NCI-H2196 treated with DMSO at 0.1 percent for 48 hours (cell line): ENCODE measurements at regions not wholly inside any gene's neighbourhood (a gene's known extent, or its start where the extent isn't known, plus 50 kb on each side); places are given as distances from the start of the nearest gene placed in this dataset.

Source experiments
- DNase-seq: peaks from one replicate; lab custom pipeline; 2025; ENCODE audit not compliant: unreplicated experiment; lab: John Stamatoyannopoulos, UW

DNA sequence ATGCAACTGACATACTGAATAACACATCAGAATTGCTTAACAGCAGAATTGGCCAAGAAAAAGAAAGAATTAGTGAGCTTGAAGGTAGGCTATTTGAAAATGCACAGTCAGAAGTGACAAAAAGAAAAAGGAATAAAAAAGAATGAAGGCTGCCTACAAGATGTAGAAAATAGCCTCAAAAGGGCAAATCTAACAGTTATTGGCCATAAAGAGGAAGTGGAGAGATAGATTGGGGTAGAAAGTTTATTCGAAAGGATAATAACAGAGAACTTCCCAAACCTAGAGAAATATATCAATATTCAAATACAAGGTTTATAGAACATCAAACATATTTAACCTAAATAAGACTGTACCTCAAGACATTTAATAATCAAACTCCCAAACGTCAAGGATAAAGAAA, 67.5 kb downstream of the ATP6V1G3 start:
- no peak for DNase-seq

- DNase-seq, result no peak
These were observed 68.4 kb downstream of the ATP6V1G3 start for GRCh38 chr1:198472119-198472518.

GRCh38 chr1:198467907-198468306, 72.6 kb downstream of the ATP6V1G3 start:
- DNase-seq, result no peak

DNA sequence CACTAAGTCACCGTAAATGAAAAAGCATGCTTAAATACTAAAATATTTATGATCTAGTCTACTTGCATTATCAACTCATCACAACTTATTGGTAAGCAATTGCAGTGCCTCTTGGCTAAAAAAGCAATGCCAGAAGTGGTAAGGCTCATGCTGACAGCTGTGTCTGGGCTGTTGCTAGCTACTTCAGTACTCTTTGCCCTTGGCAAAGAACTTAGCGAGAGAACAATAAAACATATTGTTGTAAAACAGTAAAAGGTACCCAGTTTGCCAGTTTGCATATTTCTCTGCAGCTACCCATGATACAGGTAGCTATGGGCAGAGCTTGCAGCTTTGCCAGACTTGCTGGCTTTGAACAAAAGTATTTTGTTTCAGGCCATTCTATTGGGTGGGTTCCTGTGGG, 73.1 kb downstream of the ATP6V1G3 start:
- no peak for DNase-seq

GRCh38 chr1:198465201-198466144, 75.0 kb downstream of the ATP6V1G3 start:
- peak; percentile 11 for DNase-seq

- DNase-seq, result no peak
These were observed 76.8 kb downstream of the ATP6V1G3 start for GRCh38 chr1:198463709-198464108.

GRCh38 chr1:198462365-198463019, 78.0 kb downstream of the ATP6V1G3 start:
- no peak for DNase-seq

DNA sequence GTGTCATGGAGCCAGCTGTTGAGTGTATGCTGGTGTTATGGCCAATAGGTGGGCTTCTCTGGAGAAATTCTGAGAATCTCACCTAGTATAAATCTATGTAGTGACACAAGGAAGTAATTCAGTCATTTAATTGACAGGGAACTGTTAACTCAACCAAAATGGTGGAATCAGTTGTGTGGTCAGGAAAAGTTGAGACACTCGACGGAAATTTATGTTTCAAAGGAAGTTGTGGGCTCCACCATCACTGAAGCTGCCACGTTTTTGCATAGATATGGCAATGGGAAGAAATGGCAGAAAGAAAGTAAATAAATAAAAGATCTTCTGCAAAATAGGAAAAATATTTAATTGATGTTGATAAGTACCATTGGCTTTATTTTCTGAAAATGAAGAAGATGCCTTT, 84.5 kb downstream of the ATP6V1G3 start:
- DNase-seq, result no peak

GRCh38 chr1:198449727-198450433, 90.6 kb downstream of the ATP6V1G3 start:
- no peak for DNase-seq

GRCh38 chr1:198449261-198449660, 91.2 kb downstream of the ATP6V1G3 start:
- DNase-seq, result no peak

GRCh38 chr1:198447468-198447867, 93.0 kb downstream of the ATP6V1G3 start:
- DNase-seq, result no peak

- DNase-seq, result no peak
These were observed 94.6 kb downstream of the ATP6V1G3 start for GRCh38 chr1:198445872-198446271.

GRCh38 chr1:198444792-198445191, 95.7 kb downstream of the ATP6V1G3 start:
- DNase-seq, result no peak

DNA sequence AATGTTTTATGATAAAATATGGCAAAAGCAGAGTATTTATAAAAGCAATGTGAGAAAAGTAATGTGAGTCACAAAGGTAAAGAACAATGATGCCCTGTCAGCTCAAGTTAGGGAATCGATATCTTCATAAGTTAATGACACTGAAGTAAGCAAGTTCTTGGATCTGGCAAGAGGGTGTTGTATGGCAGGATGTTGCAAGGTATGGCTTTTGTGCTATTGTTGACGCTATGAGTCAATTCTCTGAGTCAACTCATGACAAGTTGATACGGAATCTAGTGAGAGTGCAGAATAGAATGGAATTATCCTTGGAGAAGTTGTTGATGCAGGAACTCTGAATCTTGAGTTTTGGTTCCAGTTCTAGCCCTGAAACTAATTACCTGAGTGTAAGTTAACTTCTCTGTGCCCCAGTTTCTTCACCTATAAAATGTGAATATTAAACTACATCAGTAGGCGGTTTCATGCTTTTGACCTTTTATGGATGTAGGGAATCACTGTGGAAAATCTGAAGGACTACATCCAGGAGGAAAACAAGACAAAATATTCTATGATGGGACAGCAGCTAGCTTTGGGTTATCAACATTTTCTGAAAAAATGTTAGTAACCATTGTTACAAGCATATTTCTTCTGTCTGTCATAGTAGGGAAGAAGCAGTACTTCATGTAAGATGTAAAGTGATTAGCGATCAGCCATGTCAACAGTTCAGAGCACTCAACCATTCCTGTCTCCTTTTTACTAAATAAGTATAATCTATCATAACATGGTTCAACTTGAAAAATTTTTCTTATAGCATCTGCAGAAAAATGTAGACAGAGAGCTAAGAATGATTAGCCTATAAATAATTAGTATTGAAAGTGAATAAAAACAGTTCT, 96.9 kb downstream of the ATP6V1G3 start:
- no peak for DNase-seq

- no peak for DNase-seq
These were observed 99.6 kb downstream of the ATP6V1G3 start for GRCh38 chr1:198440842-198441241.

DNA sequence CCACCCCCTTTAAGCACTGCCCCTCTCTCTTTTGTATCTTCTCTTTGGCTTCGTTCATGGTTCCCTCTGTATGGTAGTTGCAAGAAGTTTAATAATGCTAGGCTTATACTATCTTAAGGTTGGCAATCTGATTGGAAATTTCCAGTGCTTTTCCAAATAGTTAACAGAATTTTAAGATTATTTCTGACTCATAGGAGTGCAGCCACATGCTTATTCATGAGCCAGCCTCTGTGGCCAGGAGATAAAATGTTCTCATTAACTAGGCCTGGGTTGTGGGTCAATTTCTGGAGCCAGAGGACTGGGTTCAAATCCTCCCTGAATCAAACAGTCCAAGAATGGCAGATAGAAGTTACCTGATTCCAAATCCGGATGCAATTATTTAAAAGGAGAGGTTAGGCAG, 103.1 kb downstream of the ATP6V1G3 start:
- no peak for DNase-seq

DNA sequence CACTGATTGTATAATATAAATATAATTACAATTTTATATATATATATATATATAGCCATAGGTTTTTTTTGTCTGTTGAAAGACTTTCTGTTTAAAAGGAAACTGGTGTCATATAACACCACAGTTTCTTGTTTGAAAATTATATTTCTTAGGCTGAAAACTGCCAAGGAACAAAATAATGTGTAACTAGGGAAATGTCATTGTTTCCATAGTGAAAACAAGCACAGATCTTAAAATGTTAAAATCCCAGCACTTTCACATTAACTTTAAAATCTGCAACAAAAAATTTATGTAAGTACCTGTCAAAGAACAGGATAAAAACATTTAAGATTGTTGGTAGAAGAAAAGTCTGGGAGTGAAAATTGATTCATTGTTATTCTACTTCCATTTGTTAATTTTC, 104.2 kb downstream of the ATP6V1G3 start:
- DNase-seq, result no peak

DNA sequence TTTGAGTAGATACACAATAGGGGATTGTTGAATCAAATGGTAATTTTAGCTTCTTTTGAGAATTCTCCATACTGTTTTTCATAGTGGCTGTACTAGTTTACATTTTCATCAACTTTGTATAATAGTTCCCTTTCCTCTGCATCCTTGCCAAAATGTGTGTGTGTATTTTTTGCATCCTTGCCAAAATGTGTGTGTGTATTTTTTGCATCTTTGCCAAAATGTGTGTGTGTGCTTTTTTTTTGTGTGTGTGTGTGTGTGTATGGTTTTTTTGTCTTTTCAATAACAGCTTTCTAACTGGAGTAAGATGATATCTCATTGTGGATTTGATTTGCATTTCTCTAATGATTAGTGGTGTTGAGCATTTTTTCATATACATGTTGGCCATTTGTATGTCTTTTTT, 105.4 kb downstream of the ATP6V1G3 start:
- DNase-seq, result no peak

- DNase-seq, result no peak
These were observed 116.0 kb downstream of the ATP6V1G3 start for GRCh38 chr1:198424441-198424840.

GRCh38 chr1:198423673-198424072, 116.8 kb downstream of the ATP6V1G3 start:
- DNase-seq, result no peak

DNA sequence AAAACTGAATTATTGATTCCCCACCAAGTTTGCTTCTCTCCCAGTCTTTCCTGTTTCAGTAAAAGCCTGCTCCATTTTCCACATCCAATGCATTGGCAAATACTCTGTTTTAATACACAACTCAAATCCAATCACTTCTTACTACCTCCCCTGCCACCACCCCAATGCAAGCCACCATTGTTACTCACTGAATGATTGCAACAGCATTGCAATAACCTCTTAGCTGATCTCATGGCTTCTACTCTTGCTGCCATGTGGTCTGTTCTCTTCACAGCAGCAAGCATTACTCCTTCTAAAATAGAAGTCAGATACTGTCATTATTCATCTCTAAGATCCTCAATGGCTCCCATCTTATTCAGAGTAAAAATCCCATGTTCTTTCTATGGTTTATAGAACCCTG, 123.4 kb downstream of the ATP6V1G3 start:
- no peak for DNase-seq
